Osteoblast (primary cell): ENCODE measurements at regions not wholly inside any gene's neighbourhood (a gene's known extent, or its start where the extent isn't known, plus 50 kb on each side); places are given as distances from the start of the nearest gene placed in this dataset.

Experiments used
- DNase-seq: peaks from one replicate; pipeline ENCODE4 v3.0.0; 2011; ENCODE audit warnings: low spot score, mixed read lengths; ENCODE audit not compliant: insufficient read length; ENCODE audit errors: missing footprints
- H2AFZ ChIP-seq: 2 replicates; pipeline ENCODE4 v1.6.0; 2011; ENCODE audit warnings: mild to moderate bottlenecking, low read length
- H3K27ac ChIP-seq: 2 replicates; pipeline ENCODE4 v1.5.1; 2011; ENCODE audit warnings: mild to moderate bottlenecking, low read depth, low read length, moderate library complexity
- H3K27me3 ChIP-seq: 2 replicates; pipeline ENCODE4 v1.6.0; 2012; ENCODE audit warnings: mild to moderate bottlenecking, control low read depth, inconsistent platforms, low read length, moderate library complexity; ENCODE audit not compliant: insufficient read depth
- H3K36me3 ChIP-seq: 2 replicates; pipeline ENCODE4 v1.5.1; 2011; ENCODE audit warnings: mild to moderate bottlenecking, low read length, control low read depth, moderate library complexity; ENCODE audit not compliant: insufficient read depth
- H3K4me1 ChIP-seq: 2 replicates; pipeline ENCODE4 v1.5.1; 2011; ENCODE audit warnings: mild to moderate bottlenecking, low read length, control low read depth, moderate library complexity; ENCODE audit not compliant: insufficient read depth
- H3K4me2 ChIP-seq: 2 replicates; pipeline ENCODE4 v1.6.0; 2011; ENCODE audit warnings: mild to moderate bottlenecking, low read length; ENCODE audit not compliant: insufficient read depth
- H3K4me3 ChIP-seq: fragments of 200-600 bp; sonication (generic); 3 replicates; pipeline ENCODE4 v1.5.1; 2012; ENCODE audit warnings: mild to moderate bottlenecking, low read length, inconsistent platforms; ENCODE audit not compliant: insufficient read depth
- H3K79me2 ChIP-seq: 2 replicates; pipeline ENCODE4 v1.6.0; 2012; ENCODE audit warnings: mild to moderate bottlenecking, low read length, control low read depth, inconsistent platforms; ENCODE audit not compliant: insufficient read depth
- H3K9me3 ChIP-seq: 2 replicates; pipeline ENCODE4 v1.5.1; 2011; ENCODE audit warnings: low read depth, low read length, control low read depth
- H4K20me1 ChIP-seq: 2 replicates; pipeline ENCODE4 v1.6.0; 2012; ENCODE audit warnings: mild to moderate bottlenecking, low read length, control low read depth; ENCODE audit not compliant: insufficient read depth
- TF ChIP-seq, protein P1 (sequence below): IDR thresholded peaks from 2 replicates; pipeline ENCODE4 v1.5.1; 2011; ENCODE audit warnings: mild to moderate bottlenecking, low read depth, low read length, moderate library complexity; ENCODE audit errors: extremely low read depth

DNA sequence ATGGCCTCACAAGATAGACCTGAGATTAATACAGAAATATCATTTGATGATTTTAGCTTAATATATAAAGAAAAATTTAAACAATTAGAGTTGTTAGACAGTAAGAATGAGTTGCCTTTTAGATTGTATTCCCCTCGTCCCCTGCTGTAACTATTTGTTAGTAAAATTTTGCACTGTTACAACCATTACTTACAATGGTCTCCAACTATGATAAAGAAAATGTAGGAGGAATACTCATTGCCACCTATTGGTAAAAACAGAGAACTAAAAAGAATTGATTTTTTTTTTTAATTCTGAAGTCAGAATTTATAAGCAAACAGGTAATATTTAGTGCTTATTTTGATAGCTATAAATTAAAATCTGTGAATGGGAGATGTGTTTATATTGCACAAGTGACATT lies 937.6 kb downstream of the TLE4 start:
- H3K4me1 ChIP-seq: no peaks in the 10 kb centered on the region
- no peak for DNase-seq
- TF ChIP-seq, protein P1, sequence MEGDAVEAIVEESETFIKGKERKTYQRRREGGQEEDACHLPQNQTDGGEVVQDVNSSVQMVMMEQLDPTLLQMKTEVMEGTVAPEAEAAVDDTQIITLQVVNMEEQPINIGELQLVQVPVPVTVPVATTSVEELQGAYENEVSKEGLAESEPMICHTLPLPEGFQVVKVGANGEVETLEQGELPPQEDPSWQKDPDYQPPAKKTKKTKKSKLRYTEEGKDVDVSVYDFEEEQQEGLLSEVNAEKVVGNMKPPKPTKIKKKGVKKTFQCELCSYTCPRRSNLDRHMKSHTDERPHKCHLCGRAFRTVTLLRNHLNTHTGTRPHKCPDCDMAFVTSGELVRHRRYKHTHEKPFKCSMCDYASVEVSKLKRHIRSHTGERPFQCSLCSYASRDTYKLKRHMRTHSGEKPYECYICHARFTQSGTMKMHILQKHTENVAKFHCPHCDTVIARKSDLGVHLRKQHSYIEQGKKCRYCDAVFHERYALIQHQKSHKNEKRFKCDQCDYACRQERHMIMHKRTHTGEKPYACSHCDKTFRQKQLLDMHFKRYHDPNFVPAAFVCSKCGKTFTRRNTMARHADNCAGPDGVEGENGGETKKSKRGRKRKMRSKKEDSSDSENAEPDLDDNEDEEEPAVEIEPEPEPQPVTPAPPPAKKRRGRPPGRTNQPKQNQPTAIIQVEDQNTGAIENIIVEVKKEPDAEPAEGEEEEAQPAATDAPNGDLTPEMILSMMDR: no peak

DNA sequence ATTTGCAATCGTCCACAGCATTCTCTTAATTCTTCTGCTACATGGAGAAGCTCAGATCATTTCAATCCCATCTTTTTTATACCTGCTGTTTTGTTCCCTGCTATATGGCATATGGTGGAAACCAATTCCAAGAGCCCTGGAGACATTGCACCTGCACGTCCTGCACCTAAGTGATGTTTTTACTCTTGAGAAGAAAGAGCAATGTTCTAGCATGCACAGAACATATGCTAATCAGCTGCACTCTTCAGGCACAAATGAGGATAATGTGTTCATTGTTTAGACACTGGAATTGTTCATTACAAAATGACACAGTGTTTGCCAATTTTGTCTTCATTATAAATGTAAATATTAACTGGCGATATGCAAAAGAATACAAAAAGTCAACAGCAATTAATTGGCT lies 935.8 kb downstream of the TLE4 start:
- H4K20me1 ChIP-seq: no peaks in the 10 kb centered on the region

More for the DNA sequence above, 937.6 kb downstream of the TLE4 start:
- no peaks in the 10 kb centered on the region for H3K79me2 ChIP-seq
- H3K4me2 ChIP-seq: no peak overlapping the region
- H3K9me3 ChIP-seq: no peaks in the 10 kb centered on the region
- H4K20me1 ChIP-seq: no peaks in the 10 kb centered on the region
- no peak overlapping the region for H3K27ac ChIP-seq
- H3K36me3 ChIP-seq: no peaks in the 10 kb centered on the region
- no peaks in the 10 kb centered on the region for H3K27me3 ChIP-seq
- no peak overlapping the region for H2AFZ ChIP-seq
- no peak overlapping the region for H3K4me3 ChIP-seq

GRCh38 chr9:80504601-80505230 lies 933.0 kb downstream of the TLE4 start:
- Histone ChIP-seq H3K4me2 (no peak overlapping the region), H2AFZ (no peak overlapping the region)
- DNase-seq: no peak

More for the DNA sequence above, 935.8 kb downstream of the TLE4 start:
- no peak overlapping the region for H3K27ac ChIP-seq
- no peaks in the 10 kb centered on the region for H3K4me1 ChIP-seq
- H3K79me2 ChIP-seq: no peaks in the 10 kb centered on the region
- TF ChIP-seq, protein P1: no peak
- no peaks in the 10 kb centered on the region for H3K27me3 ChIP-seq
- H2AFZ ChIP-seq: no peak overlapping the region
- no peaks in the 10 kb centered on the region for H3K9me3 ChIP-seq
- no peak overlapping the region for H3K4me3 ChIP-seq
- H3K4me2 ChIP-seq: no peak overlapping the region
- no peak for DNase-seq
- H3K36me3 ChIP-seq: no peaks in the 10 kb centered on the region

DNA sequence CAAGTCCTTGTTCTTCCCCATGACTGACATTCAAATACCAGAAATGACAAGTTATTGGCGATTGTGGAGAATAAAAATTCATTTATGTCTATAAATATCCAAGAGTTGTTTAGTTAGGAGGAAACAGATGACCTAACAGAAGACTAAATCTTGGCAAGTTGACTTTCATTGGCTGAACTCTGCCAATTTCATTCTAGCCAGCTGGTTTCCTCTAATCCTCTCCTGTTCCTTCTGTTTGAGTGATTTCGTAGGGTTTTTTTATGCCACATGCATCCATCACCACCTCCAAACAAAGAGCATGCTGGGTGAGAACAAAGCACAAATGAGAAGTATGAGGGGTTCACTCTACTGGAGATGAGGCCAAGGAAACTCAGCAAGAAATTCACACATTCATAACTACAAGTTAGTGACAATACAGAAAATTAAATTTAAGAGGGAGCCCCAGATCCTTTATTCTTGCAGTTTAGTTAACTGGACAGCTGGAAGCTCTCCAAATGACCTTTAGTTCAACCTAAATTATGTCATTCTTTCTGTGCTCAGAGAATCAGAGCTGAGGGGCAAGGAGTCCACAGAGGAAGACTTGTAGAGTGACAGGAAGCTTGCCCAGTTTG lies 932.0 kb downstream of the TLE4 start:
- no peaks in the 10 kb centered on the region for H3K4me1 ChIP-seq
- no peaks in the 10 kb centered on the region for H3K9me3 ChIP-seq
- DNase-seq: no peak
- H2AFZ ChIP-seq: no peak overlapping the region
- no peaks in the 10 kb centered on the region for H3K36me3 ChIP-seq
- no peak overlapping the region for H3K4me3 ChIP-seq
- H3K27me3 ChIP-seq: no peaks in the 10 kb centered on the region
- H3K79me2 ChIP-seq: no peaks in the 10 kb centered on the region
- TF ChIP-seq, protein P1: no peak
- H3K4me2 ChIP-seq: no peak overlapping the region
- H4K20me1 ChIP-seq: no peaks in the 10 kb centered on the region
- H3K27ac ChIP-seq: no peak overlapping the region

More at GRCh38 chr9:80504601-80505230, 933.0 kb downstream of the TLE4 start:
- no peak overlapping the region for H3K27ac ChIP-seq
- H3K27me3 ChIP-seq: no peaks in the 10 kb centered on the region
- no peaks in the 10 kb centered on the region for H3K36me3 ChIP-seq
- H3K9me3 ChIP-seq: no peaks in the 10 kb centered on the region
- TF ChIP-seq, protein P1: no peak
- H4K20me1 ChIP-seq: no peaks in the 10 kb centered on the region
- no peak overlapping the region for H3K4me3 ChIP-seq
- H3K4me1 ChIP-seq: no peaks in the 10 kb centered on the region
- H3K79me2 ChIP-seq: no peaks in the 10 kb centered on the region
